ENCODE measurements at regions not wholly inside any gene's neighbourhood (a gene's known extent, or its start where the extent isn't known, plus 50 kb on each side); places are given as distances from the start of the nearest gene placed in this dataset.
"Not testable (repeated sequence)": the region's sequence is repeated elsewhere in the genome, so short reads cannot be mapped to it uniquely, and the experiment has no call there.

GRCh38 chr6:10140136-10140535 is 274.7 kb downstream of the TFAP2A start:
- intact Hi-C loops (cut with micrococcal nuclease): no loop called here
- no peak for DNase-seq
- no peaks in the 10 kb centered on the region for H3K36me3 ChIP-seq
- peaks cover 20% of the 10 kb centered on the region for H3K9me3 ChIP-seq (replicated peaks)
- no peak overlapping the region for H3K27ac ChIP-seq (replicated peaks)
- no peaks in the 10 kb centered on the region for H3K4me1 ChIP-seq
- no peak for TF ChIP-seq CTCF (IDR thresholded peaks at IDR 0.05; ENCODE audit: borderline replicate concordance)
- peaks cover 6% of the 10 kb centered on the region for H3K27me3 ChIP-seq (ENCODE audit: low read depth)
- no peak overlapping the region for H3K4me3 ChIP-seq

GRCh38 chr6:10138917-10139316 is 276.0 kb downstream of the TFAP2A start:
- no peak for DNase-seq
- Histone ChIP-seq H3K27ac (replicated peaks) (no peak overlapping the region), H3K4me1 (no peaks in the 10 kb centered on the region), H3K27me3 (ENCODE audit: low read depth) (no peaks in the 10 kb centered on the region), H3K9me3 (replicated peaks) (peaks cover 25% of the 10 kb centered on the region), H3K36me3 (no peaks in the 10 kb centered on the region), H3K4me3 (no peak overlapping the region)
- intact Hi-C loops (cut with micrococcal nuclease): no loop called here
- TF ChIP-seq CTCF (IDR thresholded peaks at IDR 0.05; ENCODE audit: borderline replicate concordance): no peak

GRCh38 chr6:10136636-10137035 is 278.2 kb downstream of the TFAP2A start:
- H3K9me3 ChIP-seq (replicated peaks): peaks cover 27% of the 10 kb centered on the region
- no peak for TF ChIP-seq CTCF (IDR thresholded peaks at IDR 0.05; ENCODE audit: borderline replicate concordance)
- no peak for DNase-seq
- H3K36me3 ChIP-seq: no peaks in the 10 kb centered on the region
- H3K4me3 ChIP-seq: no peak overlapping the region
- no peak overlapping the region for H3K27ac ChIP-seq (replicated peaks)
- H3K4me1 ChIP-seq: no peaks in the 10 kb centered on the region
- intact Hi-C loops (cut with micrococcal nuclease): no loop called here
- H3K27me3 ChIP-seq (ENCODE audit: low read depth): no peaks in the 10 kb centered on the region

DNA sequence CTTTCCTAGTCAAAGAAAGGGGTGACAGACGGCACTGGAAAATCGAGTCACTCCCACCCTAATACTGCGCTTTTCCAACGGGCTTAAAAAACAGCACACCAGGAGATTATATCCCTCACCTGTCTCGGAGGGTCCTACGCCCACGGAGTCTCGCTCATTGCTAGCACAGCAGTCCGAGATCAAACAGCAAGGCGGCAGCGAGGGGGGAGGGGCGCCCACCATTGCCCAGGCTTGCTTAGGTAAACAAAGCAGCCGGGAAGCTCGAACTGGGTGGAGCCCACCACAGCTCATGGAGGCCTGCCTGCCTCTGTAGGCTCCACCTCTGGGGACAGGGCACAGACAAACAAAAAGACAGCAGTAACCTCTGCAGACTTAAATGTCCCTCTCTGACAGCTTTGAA is 280.7 kb downstream of the TFAP2A start:
- intact Hi-C loops (cut with micrococcal nuclease); H3K27ac ChIP-seq (replicated peaks); H3K4me1 ChIP-seq; H3K27me3 ChIP-seq (ENCODE audit: low read depth); DNase-seq; H3K36me3 ChIP-seq; H3K4me3 ChIP-seq: not testable (repeated sequence)
- H3K9me3 ChIP-seq (replicated peaks): peaks cover 27% of the 10 kb centered on the region

DNA sequence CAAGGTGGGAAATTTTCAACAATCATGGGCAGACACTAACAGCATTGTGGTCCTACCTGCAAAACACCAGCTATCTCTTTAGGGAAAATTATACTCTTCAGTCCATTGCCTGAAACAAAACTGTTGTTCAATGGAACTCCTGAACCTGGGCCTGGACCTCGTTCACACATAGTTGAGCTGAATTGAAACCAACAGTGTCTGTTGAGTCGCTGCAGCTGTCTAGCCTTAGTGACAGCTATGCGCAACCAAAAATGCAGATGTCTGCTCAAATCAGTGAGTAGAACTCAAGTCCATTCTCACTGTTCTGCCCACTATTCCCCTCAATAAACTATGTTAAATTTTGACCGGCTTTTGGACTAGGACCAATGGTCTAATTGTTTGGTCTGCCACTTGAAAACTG is 286.2 kb downstream of the TFAP2A start:
- no peak for DNase-seq
- H3K27me3 ChIP-seq (ENCODE audit: low read depth): no peaks in the 10 kb centered on the region
- intact Hi-C loops (cut with micrococcal nuclease): no loop called here
- no peak overlapping the region for H3K4me3 ChIP-seq
- no peak for TF ChIP-seq CTCF (IDR thresholded peaks at IDR 0.05; ENCODE audit: borderline replicate concordance)
- no peaks in the 10 kb centered on the region for H3K4me1 ChIP-seq
- no peaks in the 10 kb centered on the region for H3K36me3 ChIP-seq
- H3K9me3 ChIP-seq (replicated peaks): peaks cover under 1% of the 10 kb centered on the region
- H3K27ac ChIP-seq (replicated peaks): no peak overlapping the region

GRCh38 chr6:10122164-10122563 is 292.7 kb downstream of the TFAP2A start:
- no peak overlapping the region for H3K27ac ChIP-seq (replicated peaks)
- intact Hi-C loops (cut with micrococcal nuclease): no loop called here
- no peak overlapping the region for H3K4me3 ChIP-seq
- H3K4me1 ChIP-seq: no peaks in the 10 kb centered on the region
- peaks cover 14% of the 10 kb centered on the region for H3K9me3 ChIP-seq (replicated peaks)
- TF ChIP-seq CTCF (IDR thresholded peaks at IDR 0.05; ENCODE audit: borderline replicate concordance): no peak
- H3K27me3 ChIP-seq (ENCODE audit: low read depth): no peaks in the 10 kb centered on the region
- DNase-seq: no peak
- no peaks in the 10 kb centered on the region for H3K36me3 ChIP-seq

All from left ventricle myocardium inferior (tissue), 1 donor.